ENCODE measurements at regions not wholly inside any gene's neighbourhood (a gene's known extent, or its start where the extent isn't known, plus 50 kb on each side); places are given as distances from the start of the nearest gene placed in this dataset.

DNA sequence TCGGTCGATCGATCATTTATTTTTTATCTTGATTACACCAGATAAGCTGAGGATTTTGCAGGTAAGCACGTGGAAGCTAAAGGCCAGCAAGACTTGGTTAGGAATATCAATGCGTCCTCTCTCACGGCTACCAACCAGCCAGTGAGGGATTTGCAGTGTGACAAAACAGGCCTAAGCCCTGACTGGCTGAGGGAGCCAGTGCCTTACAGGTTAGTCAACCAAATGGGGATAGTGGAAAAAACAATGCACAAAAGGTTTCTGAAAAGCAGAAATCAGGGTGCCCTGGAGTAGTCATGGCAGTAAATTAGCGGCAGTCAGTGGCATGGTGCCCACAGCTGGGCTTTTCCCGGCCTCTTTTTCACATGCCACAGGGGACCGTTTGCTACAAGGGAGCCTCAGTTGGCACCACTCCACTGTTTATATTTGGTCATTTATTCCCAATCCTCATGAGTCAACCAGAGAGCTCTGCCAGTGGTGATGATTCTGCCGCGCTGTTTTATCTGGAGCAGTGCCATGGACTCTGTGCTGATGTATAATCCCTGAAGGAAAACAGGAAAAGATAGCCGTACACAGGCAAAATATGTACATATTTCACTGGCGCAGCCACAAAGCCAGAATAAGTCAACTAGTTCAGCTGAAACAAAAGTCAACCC is 167.6 kb downstream of the RHOU start (continued):
- TF ChIP-seq, protein P1, sequence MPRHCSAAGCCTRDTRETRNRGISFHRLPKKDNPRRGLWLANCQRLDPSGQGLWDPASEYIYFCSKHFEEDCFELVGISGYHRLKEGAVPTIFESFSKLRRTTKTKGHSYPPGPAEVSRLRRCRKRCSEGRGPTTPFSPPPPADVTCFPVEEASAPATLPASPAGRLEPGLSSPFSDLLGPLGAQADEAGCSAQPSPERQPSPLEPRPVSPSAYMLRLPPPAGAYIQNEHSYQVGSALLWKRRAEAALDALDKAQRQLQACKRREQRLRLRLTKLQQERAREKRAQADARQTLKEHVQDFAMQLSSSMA (CRISPR knock-in tag; IDR thresholded peaks at IDR 0.05): no peak
- TF ChIP-seq BRCA1 (CRISPR knock-in tag; IDR thresholded peaks at IDR 0.05) (no peak), AGO2 (optimal IDR thresholded peaks at IDR 0.05; ENCODE audit: low read depth, low read length) (no peak), ZNF484 (CRISPR knock-in tag; IDR thresholded peaks at IDR 0.05; ENCODE audit: borderline replicate concordance, low read depth) (no peak), ZNF446 (CRISPR knock-in tag; IDR thresholded peaks at IDR 0.05) (no peak), ERF (CRISPR knock-in tag; IDR thresholded peaks at IDR 0.05) (no peak), ELF1 (CRISPR knock-in tag; IDR thresholded peaks at IDR 0.05) (peak; percentile 39; the same call in 1 of the 2 replicates), SRSF9 (IDR thresholded peaks at IDR 0.05; ENCODE audit: borderline replicate concordance, insufficient read depth, low read depth, low read length, poor library complexity, severe bottlenecking) (no peak), ZNF383 (CRISPR knock-in tag; IDR thresholded peaks at IDR 0.05; ENCODE audit: borderline replicate concordance) (no peak), PCBP2 (optimal IDR thresholded peaks at IDR 0.05; ENCODE audit: low read depth, low read length, poor library complexity, severe bottlenecking) (no peak), FOXA3 (CRISPR knock-in tag; IDR thresholded peaks at IDR 0.05) (peak; percentile 70; the same call in 1 of the 2 replicates), MAZ (IDR thresholded peaks at IDR 0.05; ENCODE audit: borderline replicate concordance, low read depth, low read length) (no peak), MAZ (CRISPR knock-in tag; IDR thresholded peaks at IDR 0.05; ENCODE audit: low read depth) (no peak), SP4 (CRISPR knock-in tag; IDR thresholded peaks at IDR 0.05) (no peak)
- TF ChIP-seq, protein P2, sequence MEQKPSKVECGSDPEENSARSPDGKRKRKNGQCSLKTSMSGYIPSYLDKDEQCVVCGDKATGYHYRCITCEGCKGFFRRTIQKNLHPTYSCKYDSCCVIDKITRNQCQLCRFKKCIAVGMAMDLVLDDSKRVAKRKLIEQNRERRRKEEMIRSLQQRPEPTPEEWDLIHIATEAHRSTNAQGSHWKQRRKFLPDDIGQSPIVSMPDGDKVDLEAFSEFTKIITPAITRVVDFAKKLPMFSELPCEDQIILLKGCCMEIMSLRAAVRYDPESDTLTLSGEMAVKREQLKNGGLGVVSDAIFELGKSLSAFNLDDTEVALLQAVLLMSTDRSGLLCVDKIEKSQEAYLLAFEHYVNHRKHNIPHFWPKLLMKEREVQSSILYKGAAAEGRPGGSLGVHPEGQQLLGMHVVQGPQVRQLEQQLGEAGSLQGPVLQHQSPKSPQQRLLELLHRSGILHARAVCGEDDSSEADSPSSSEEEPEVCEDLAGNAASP (CRISPR knock-in tag; IDR thresholded peaks at IDR 0.05; ENCODE audit: borderline replicate concordance): no peak
- TF ChIP-seq, protein P3, sequence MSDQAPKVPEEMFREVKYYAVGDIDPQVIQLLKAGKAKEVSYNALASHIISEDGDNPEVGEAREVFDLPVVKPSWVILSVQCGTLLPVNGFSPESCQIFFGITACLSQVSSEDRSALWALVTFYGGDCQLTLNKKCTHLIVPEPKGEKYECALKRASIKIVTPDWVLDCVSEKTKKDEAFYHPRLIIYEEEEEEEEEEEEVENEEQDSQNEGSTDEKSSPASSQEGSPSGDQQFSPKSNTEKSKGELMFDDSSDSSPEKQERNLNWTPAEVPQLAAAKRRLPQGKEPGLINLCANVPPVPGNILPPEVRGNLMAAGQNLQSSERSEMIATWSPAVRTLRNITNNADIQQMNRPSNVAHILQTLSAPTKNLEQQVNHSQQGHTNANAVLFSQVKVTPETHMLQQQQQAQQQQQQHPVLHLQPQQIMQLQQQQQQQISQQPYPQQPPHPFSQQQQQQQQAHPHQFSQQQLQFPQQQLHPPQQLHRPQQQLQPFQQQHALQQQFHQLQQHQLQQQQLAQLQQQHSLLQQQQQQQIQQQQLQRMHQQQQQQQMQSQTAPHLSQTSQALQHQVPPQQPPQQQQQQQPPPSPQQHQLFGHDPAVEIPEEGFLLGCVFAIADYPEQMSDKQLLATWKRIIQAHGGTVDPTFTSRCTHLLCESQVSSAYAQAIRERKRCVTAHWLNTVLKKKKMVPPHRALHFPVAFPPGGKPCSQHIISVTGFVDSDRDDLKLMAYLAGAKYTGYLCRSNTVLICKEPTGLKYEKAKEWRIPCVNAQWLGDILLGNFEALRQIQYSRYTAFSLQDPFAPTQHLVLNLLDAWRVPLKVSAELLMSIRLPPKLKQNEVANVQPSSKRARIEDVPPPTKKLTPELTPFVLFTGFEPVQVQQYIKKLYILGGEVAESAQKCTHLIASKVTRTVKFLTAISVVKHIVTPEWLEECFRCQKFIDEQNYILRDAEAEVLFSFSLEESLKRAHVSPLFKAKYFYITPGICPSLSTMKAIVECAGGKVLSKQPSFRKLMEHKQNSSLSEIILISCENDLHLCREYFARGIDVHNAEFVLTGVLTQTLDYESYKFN (CRISPR knock-in tag; conservative IDR thresholded peaks at IDR 0.05): peak; percentile 84
- TF ChIP-seq, protein P4, sequence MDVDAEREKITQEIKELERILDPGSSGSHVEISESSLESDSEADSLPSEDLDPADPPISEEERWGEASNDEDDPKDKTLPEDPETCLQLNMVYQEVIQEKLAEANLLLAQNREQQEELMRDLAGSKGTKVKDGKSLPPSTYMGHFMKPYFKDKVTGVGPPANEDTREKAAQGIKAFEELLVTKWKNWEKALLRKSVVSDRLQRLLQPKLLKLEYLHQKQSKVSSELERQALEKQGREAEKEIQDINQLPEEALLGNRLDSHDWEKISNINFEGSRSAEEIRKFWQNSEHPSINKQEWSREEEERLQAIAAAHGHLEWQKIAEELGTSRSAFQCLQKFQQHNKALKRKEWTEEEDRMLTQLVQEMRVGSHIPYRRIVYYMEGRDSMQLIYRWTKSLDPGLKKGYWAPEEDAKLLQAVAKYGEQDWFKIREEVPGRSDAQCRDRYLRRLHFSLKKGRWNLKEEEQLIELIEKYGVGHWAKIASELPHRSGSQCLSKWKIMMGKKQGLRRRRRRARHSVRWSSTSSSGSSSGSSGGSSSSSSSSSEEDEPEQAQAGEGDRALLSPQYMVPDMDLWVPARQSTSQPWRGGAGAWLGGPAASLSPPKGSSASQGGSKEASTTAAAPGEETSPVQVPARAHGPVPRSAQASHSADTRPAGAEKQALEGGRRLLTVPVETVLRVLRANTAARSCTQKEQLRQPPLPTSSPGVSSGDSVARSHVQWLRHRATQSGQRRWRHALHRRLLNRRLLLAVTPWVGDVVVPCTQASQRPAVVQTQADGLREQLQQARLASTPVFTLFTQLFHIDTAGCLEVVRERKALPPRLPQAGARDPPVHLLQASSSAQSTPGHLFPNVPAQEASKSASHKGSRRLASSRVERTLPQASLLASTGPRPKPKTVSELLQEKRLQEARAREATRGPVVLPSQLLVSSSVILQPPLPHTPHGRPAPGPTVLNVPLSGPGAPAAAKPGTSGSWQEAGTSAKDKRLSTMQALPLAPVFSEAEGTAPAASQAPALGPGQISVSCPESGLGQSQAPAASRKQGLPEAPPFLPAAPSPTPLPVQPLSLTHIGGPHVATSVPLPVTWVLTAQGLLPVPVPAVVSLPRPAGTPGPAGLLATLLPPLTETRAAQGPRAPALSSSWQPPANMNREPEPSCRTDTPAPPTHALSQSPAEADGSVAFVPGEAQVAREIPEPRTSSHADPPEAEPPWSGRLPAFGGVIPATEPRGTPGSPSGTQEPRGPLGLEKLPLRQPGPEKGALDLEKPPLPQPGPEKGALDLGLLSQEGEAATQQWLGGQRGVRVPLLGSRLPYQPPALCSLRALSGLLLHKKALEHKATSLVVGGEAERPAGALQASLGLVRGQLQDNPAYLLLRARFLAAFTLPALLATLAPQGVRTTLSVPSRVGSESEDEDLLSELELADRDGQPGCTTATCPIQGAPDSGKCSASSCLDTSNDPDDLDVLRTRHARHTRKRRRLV (CRISPR knock-in tag; IDR thresholded peaks at IDR 0.05): no peak

Data from HepG2 (cell line).